D721Med (cell line): ENCODE measurements at regions not wholly inside any gene's neighbourhood (a gene's known extent, or its start where the extent isn't known, plus 50 kb on each side); places are given as distances from the start of the nearest gene placed in this dataset.

Source experiments
- DNase-seq: peaks from one replicate; pipeline ENCODE4 v3.0.0; 2011; ENCODE audit warnings: low spot score; ENCODE audit not compliant: insufficient read length
- FAIRE-seq: peaks from 2 replicates; lab custom pipeline; 2011; peaks lifted over from hg19 to GRCh38; lab: Jason Lieb, UNC
- TF ChIP-seq, protein P1 (sequence below): IDR thresholded peaks from 2 replicates; pipeline ENCODE4 v1.5.1; 2012; ENCODE audit warnings: mild to moderate bottlenecking, control low read depth; ENCODE audit not compliant: insufficient read depth; ENCODE audit errors: missing control alignments

- DNase-seq (no peak), FAIRE-seq (no peak)
- TF ChIP-seq, protein P1, sequence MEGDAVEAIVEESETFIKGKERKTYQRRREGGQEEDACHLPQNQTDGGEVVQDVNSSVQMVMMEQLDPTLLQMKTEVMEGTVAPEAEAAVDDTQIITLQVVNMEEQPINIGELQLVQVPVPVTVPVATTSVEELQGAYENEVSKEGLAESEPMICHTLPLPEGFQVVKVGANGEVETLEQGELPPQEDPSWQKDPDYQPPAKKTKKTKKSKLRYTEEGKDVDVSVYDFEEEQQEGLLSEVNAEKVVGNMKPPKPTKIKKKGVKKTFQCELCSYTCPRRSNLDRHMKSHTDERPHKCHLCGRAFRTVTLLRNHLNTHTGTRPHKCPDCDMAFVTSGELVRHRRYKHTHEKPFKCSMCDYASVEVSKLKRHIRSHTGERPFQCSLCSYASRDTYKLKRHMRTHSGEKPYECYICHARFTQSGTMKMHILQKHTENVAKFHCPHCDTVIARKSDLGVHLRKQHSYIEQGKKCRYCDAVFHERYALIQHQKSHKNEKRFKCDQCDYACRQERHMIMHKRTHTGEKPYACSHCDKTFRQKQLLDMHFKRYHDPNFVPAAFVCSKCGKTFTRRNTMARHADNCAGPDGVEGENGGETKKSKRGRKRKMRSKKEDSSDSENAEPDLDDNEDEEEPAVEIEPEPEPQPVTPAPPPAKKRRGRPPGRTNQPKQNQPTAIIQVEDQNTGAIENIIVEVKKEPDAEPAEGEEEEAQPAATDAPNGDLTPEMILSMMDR = no peak
These were observed 192.7 kb downstream of the GALR1 start for GRCh38 chr18:77442393-77442792.

GRCh38 chr18:77444385-77444784 is 194.7 kb downstream of the GALR1 start:
- no peak for DNase-seq
- TF ChIP-seq, protein P1 = no peak
- FAIRE-seq = no peak

DNA sequence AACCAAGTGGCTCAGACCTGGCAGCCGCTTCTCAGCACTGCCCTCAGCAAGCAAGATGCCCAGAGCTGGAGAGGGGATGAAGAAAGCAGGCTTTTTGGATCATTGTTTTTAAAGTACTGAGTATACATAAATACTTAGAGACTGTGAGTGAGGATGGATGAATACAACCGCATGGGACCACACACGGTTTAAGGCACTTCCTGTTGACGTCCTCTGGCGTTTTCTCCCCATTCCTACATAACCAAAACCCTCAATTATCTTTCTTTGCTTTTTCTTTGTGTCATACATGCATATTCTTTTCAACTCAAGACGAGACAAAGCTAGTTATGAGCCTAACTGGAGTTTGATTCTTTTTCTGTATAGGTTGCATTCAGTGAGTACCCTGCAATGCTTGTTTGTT is 198.4 kb downstream of the GALR1 start:
- DNase-seq (no peak), FAIRE-seq (no peak)
- TF ChIP-seq, protein P1 = no peak

DNA sequence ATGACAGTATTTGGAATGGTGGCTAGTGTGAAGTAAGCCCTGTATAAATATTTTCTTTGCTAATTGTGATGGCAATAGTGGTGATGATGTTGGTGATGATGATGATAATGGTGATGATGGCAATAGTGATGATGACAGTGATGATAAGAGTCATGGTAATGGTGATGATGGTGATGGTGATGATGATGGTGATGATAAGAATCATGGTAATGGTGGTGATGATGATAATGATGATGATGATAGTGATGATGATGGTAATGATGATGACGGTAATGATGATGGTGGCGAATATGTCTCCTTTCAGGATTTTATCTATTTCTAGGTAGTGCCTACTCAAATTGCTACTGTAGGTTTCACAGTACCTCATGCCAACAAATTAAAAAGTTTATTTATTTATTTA is 205.4 kb downstream of the GALR1 start:
- DNase-seq = no peak
- TF ChIP-seq, protein P1 = no peak
- peak; percentile 99 for FAIRE-seq

- FAIRE-seq (no peak), DNase-seq (no peak)
- TF ChIP-seq, protein P1 = no peak
These were observed 208.0 kb downstream of the GALR1 start for GRCh38 chr18:77457681-77458080.

GRCh38 chr18:77461062-77461688 is 211.5 kb downstream of the GALR1 start:
- DNase-seq = no peak
- peak; percentile 93 for FAIRE-seq
- TF ChIP-seq, protein P1 = no peak

GRCh38 chr18:77464917-77465316 is 215.3 kb downstream of the GALR1 start:
- DNase-seq (no peak), FAIRE-seq (no peak)
- TF ChIP-seq, protein P1 = no peak
